HG02759 (cell line): ENCODE measurements at regions not wholly inside any gene's neighbourhood (a gene's known extent, or its start where the extent isn't known, plus 50 kb on each side); places are given as distances from the start of the nearest gene placed in this dataset.
"Not testable (repeated sequence)": the region's sequence is repeated elsewhere in the genome, so short reads cannot be mapped to it uniquely, and the experiment has no call there.

ENCODE experiments used
- ATAC-seq: cut with Tn5 transposase; IDR thresholded peaks from one replicate; pipeline ENCODE4 v1.9.1; 2021; ENCODE audit warnings: mild to moderate bottlenecking, moderate library complexity; ENCODE audit not compliant: unreplicated experiment

GRCh38 chr4:173652283-173652931, 122.4 kb upstream of the HAND2 start:
- no peak for ATAC-seq

- no peak for ATAC-seq
Observed at GRCh38 chr4:173651651-173652282, 121.7 kb upstream of the HAND2 start.

- ATAC-seq: no peak
Observed at GRCh38 chr4:173647902-173648301, 117.9 kb upstream of the HAND2 start.

- ATAC-seq: no peak
Observed at GRCh38 chr4:173642509-173642908, 112.5 kb upstream of the HAND2 start.

GRCh38 chr4:173635395-173635794, 105.4 kb upstream of the HAND2 start:
- ATAC-seq: no peak

- ATAC-seq: no peak
Observed at GRCh38 chr4:173626277-173626676, 96.2 kb upstream of the HAND2 start.

- not testable (repeated sequence) for ATAC-seq
Observed at GRCh38 chr4:173618648-173619047, 88.6 kb upstream of the HAND2 start.

- ATAC-seq: no peak
Observed at GRCh38 chr4:173609158-173609557, 79.1 kb upstream of the HAND2 start.

- not testable (repeated sequence) for ATAC-seq
Observed at GRCh38 chr4:173608632-173609031, 78.6 kb upstream of the HAND2 start.

GRCh38 chr4:173591760-173592159, 61.7 kb upstream of the HAND2 start:
- ATAC-seq: no peak

- ATAC-seq: no peak
Observed at GRCh38 chr4:173590697-173591096, 60.7 kb upstream of the HAND2 start.

- no peak for ATAC-seq
Observed at GRCh38 chr4:173585876-173586572, 56.0 kb upstream of the HAND2 start.

- ATAC-seq: no peak
Observed at GRCh38 chr4:173584506-173584905, 54.5 kb upstream of the HAND2 start.
